Hematopoietic multipotent progenitor cell treated with erythropoietin and hydrocortisone succinate and interleukin-3 and kit ligand, for 8 days (in vitro differentiated cells): ENCODE measurements at regions not wholly inside any gene's neighbourhood (a gene's known extent, or its start where the extent isn't known, plus 50 kb on each side); places are given as distances from the start of the nearest gene placed in this dataset.
"Not testable (repeated sequence)": the region's sequence is repeated elsewhere in the genome, so short reads cannot be mapped to it uniquely, and the experiment has no call there.

Source experiments
- DNase-seq: peaks from one replicate; pipeline ENCODE4 v3.0.0-alpha.2; 2015

GRCh38 chr4:62510228-62510627 is 1310.1 kb downstream of the ADGRL3 start:
- DNase-seq = no peak

GRCh38 chr4:62500296-62500695 is 1300.2 kb downstream of the ADGRL3 start:
- no peak for DNase-seq

DNA sequence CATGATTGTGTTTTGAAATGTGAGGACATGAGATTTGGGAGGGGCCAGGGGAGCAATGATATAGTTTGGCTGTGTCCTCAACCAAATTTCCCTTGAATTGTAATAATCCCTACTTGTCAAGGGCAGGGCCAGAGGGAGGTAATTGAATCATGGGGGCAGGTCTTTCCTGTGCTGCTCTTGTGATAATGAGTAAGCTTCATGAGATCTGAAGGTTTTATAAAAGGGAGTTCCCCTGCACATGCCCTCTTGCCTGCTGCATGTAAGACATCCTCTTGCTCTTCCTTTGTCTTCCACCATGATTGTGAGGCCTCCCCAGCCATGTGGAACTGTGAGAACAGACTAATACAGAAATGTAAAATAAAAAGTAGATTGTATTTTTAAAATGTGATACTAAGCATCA is 1294.9 kb downstream of the ADGRL3 start:
- no peak for DNase-seq

GRCh38 chr4:62491756-62492155 is 1291.6 kb downstream of the ADGRL3 start:
- not testable (repeated sequence) for DNase-seq

- DNase-seq = no peak
Observed at GRCh38 chr4:62490635-62491034, 1290.5 kb downstream of the ADGRL3 start.

GRCh38 chr4:62487016-62487415 is 1286.9 kb downstream of the ADGRL3 start:
- DNase-seq = no peak

DNA sequence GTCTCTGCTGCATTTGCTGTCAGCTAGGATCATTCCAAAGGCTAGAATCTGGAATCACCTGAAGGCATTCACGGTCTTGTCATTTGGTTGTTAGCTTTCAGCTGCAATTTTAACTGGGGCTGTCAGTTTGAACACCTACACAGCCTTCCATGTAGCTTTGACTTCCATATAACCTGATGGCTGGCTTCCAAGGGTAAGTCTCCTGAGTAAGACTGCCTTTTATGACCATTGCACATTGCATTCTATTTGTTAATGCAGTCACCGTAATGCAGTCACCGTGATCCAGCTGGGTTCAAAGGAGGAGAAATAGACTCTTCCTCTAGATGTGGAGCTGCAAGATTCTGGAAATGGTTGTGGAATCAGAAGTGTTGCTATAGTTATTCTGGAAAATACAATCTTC is 1284.2 kb downstream of the ADGRL3 start:
- DNase-seq = no peak

GRCh38 chr4:62482355-62482754 is 1282.2 kb downstream of the ADGRL3 start:
- DNase-seq = no peak

DNA sequence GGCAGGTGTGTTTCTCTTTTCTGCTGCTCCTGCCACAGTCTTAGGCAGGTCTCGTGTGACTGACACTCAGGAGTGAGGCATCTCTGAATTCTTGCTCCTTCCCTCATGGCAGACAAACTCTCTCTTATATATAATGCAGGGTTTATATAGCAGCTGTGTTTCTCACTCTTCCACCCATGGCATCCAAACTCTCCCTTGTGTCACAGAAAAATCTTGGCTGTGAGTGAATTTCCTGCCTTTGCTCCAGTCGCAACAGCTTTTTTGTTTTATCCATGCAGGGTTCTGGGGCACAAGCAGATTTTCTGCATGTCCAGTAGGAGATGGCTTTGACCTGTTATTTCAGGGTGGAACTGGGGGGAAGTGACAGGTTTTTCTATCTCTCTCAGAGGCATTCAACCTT is 1275.5 kb downstream of the ADGRL3 start:
- DNase-seq = no peak

DNA sequence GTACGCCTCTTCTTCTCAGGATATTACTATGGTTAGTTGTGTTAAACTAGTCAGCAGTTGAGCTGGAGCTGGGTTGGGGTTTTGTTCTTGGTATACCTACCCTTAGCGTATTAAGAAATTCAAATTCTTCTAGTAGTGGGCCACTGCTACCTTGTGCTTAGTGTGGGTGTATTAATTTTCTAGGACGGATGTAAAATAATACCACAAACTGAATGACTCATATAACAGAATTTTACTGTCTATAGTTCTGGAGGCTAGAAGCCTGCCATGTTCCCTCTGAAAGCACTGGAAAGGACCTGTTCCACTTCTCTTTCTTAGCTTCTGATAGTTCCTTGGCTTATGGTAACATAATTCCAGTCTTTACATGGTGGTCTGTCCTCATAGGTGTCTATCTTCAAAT is 1274.7 kb downstream of the ADGRL3 start:
- no peak for DNase-seq

DNA sequence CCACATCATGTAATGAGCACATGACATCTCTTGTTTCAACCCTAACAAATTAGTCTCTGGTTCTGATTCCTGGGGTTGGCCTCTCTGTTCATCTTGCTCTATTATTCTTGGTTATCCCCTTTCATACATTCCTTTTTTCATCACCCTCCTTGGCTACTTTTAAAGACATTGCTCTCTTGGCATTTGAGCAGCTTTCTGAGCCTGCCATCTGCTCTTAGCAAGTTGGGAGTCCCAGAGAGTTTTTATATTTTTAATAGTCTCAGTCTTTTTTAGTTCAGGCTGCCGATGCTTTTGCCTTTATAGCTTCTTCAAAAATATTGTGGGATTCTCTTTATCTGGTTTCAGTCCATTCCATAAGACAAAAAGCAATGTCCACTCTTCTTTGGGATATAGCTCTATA is 1270.9 kb downstream of the ADGRL3 start:
- DNase-seq = no peak

DNA sequence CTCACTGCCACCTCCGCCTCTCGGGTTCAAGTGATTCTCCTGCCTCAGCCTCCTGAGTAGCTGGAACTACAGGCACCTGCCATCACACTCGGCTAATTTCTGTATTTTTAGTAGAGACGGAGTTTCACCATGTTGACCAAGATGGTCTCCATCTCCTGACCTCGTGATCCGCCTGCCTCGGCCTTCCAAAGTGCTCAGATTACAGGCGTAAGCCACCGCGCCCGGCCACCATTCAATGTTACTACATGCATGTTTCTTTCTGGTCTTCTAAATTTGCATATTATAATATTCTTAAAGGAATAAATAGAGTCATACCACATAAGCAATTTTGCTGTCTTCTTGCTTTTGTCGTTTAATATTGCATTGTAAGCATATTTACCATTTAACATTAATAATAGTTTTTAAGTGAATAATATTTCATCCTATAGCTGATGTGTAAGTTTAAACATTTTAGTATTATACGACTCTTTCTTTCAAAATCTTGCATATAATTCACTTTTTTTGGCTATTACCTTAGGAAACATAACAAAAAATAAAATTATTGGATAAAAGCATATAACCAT is 1270.4 kb downstream of the ADGRL3 start:
- DNase-seq = no peak

DNA sequence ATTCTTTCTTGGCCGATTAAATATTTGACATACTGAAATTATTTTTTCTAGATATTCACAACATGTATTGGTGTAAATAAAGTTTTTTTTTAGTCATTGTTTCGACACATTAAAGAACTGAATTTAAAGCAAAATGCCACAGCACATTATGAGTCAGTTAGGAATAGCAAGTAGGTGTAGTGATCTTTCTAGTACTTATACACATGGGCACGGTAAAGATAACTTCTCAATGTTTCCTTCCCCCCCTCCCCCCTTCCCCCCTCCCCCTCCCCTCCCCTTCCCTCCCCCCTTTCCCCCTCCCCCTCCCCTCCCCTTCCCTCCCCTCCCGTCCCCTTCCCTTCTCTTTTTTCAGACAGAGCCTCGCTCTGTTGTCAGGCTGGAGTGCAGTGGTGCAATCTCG is 1269.9 kb downstream of the ADGRL3 start:
- DNase-seq = no peak

GRCh38 chr4:62461961-62462360 is 1261.8 kb downstream of the ADGRL3 start:
- DNase-seq = no peak

GRCh38 chr4:62460329-62460728 is 1260.2 kb downstream of the ADGRL3 start:
- DNase-seq = no peak

- DNase-seq = no peak
Observed at GRCh38 chr4:62457356-62457755, 1257.2 kb downstream of the ADGRL3 start.

DNA sequence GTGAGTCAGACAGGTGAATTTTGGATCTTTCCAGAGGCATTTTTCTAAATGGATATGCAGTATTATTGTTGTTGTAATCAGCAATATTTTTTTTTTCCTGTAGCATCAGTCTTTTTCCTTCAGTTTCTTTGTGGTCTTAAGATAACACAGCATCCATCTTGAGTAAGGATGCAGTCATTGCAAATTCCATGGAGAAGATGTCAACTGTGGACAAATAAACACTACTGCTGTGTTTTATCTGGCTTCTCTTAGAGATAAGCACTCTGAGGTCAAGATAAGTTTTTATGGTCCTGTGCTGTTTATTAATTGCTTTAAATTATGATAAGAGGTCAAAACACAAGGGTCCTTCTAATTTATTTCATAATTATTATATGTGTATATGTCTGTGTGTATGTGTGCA is 1255.7 kb downstream of the ADGRL3 start:
- DNase-seq = no peak

- DNase-seq = no peak
Observed at GRCh38 chr4:62454535-62454934, 1254.4 kb downstream of the ADGRL3 start.

DNA sequence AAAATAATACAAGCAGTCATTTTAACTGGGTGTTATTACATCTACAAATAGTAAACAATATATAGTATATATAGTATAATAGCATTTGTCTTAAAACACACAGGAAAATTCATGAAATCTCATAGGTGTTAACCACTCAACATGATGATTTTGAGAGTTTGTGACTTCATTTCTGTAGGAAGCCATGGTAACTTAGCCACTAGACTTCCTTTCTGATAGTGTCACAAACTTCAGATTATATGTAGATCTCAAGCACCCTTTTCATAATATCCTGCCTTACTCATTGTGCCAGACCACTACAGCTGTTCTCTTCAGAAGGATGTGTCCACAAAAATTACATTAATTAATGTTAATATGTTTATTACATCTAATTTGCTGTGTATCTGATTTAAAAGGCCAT is 1250.6 kb downstream of the ADGRL3 start:
- no peak for DNase-seq

GRCh38 chr4:62449538-62449937 is 1249.4 kb downstream of the ADGRL3 start:
- DNase-seq = no peak

- DNase-seq = no peak
Observed at GRCh38 chr4:62448911-62449310, 1248.8 kb downstream of the ADGRL3 start.

DNA sequence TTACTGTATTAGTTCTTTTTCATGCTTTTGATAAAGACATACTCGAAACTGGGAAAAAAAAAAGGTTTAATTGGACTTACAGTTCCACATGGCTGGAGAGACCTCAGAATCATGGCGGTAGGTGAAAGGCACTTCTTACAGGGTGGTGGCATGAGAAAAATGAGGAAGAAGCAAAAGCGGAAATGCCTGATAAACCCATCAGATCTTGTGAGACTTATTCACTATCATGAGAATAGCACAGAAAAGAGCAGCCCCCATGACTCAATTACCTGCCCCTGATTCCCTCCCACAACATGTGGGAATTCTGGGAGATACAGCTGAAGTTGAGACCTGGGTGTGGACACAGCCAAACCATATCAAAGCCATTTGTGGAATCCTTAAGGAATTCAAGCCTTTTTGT is 1238.9 kb downstream of the ADGRL3 start:
- no peak for DNase-seq

- no peak for DNase-seq
Observed at GRCh38 chr4:62434921-62435320, 1234.8 kb downstream of the ADGRL3 start.

DNA sequence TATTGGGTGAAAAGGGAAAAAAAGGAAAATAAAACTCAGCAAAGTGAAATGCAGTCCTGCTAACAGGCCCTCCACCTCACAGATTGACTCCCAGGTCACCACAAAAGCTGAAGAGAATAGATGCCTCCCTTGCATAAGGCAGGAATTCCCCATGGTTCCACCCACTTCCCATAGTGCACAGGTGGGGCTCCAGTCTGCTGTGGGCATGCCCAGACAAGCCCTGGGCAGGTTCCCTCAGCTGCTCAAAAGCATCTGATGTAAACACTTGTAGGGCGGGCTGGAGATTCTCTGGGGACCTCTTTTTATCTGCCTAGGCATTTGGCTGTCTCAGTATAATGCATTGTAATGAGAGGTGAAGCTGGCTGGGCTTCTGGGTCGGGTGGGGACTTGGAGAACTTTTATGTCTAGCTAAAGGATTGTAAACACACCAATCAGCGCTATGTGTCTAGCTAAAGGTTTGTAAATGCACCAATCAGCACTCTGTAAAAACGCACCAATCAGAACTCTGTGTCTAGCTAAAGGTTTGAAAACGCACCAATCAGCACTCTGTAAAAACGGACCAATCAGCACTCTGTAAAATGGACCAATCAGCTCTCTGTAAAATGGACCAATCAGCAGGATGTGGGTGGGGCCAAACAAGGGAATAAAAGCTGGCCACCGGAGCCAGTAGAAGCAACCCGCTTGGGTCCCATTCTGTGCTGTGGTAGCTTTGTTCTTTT is 1231.5 kb downstream of the ADGRL3 start:
- not testable (repeated sequence) for DNase-seq

DNA sequence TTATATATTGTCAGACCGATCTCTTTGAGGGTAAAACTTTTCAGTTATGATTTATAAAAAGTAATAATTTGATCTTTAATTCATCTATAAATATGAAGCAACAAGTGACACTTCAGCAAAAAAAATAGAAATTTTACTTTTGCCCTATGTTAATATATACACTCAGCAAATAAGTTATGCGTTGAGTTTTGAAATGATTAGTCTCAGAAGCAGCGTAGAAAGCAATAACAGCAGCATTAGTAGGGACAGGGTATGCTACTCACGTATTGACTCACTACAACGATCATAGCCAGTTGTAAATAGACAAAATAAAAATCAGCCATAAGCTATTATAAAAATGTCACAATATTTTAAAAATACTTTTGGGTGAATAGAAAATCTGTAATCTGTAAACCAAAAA is 1229.2 kb downstream of the ADGRL3 start:
- DNase-seq = no peak
